GM12878 (cell line): ENCODE measurements at regions not wholly inside any gene's neighbourhood (a gene's known extent, or its start where the extent isn't known, plus 50 kb on each side); places are given as distances from the start of the nearest gene placed in this dataset.

Experiments used
- CTCF ChIP-seq, 3 experiments: IDR thresholded peaks in 2 of 3; conservative IDR thresholded peaks in 1 of 3; 2 replicates each; pipeline ENCODE4 v1.5.1; 2011; ENCODE audit warnings: low read depth in 3 of 3, low read length in 3 of 3, mild to moderate bottlenecking in 3 of 3, control low read depth in 2 of 3, moderate library complexity in 2 of 3, inconsistent platforms in 1 of 3, mixed read lengths in 1 of 3; ENCODE audit not compliant: control insufficient read depth in 2 of 3, insufficient read depth in 1 of 3; ENCODE audit errors: extremely low read depth in 1 of 3
- IKZF2 ChIP-seq, 2 experiments: fragments of 450-650 bp; IDR thresholded peaks; 2 replicates each; pipeline ENCODE4 v1.6.1; 2017; ENCODE audit warnings: mild to moderate bottlenecking in 2 of 2, moderate library complexity in 2 of 2
- KLF5 ChIP-seq: fragments of 450-650 bp; IDR thresholded peaks from 2 replicates; pipeline ENCODE4 v1.6.1; 2014; ENCODE audit warnings: mild to moderate bottlenecking; ENCODE audit not compliant: partially characterized antibody
- MYC ChIP-seq: IDR thresholded peaks from 2 replicates; pipeline ENCODE4 v1.6.1; 2011; ENCODE audit warnings: mild to moderate bottlenecking, low read length, moderate library complexity, inconsistent platforms; ENCODE audit not compliant: insufficient read depth, insufficient replicate concordance, insufficient read length, severe bottlenecking
- NBN ChIP-seq: fragments of 450-650 bp; IDR thresholded peaks from 2 replicates; pipeline ENCODE4 v1.6.1; 2016
- POLR2A ChIP-seq: IDR thresholded peaks from 2 replicates; pipeline ENCODE4 v1.6.1; 2011; ENCODE audit warnings: low read depth, mild to moderate bottlenecking, low read length
- RFX5 ChIP-seq: IDR thresholded peaks from 2 replicates; pipeline ENCODE4 v1.6.1; 2011; ENCODE audit warnings: low read depth, low read length, improper control_type of control experiment
- ZNF384 ChIP-seq: IDR thresholded peaks from 2 replicates; pipeline ENCODE4 v1.6.1; 2012; ENCODE audit warnings: low read depth, mild to moderate bottlenecking, low read length, improper control_type of control experiment, borderline replicate concordance

DNA sequence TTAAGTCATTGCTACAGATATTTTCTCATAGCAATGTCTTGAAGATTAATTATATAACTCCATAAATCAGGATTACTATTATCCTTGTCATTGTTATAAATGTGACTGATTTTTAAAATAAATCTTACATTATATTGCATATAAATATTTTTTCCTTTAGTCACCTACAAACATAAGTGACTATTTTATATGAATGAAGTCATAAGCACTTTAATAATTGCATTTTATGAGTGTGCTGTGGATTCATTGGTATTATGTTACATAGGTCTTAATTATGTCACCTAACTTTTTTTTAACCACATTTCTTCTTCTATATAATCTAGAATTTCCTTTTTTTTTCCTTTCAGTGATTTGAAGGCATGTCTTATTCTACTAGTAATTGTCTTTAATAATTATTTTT is 1191.2 kb downstream of the NSUN3 start:
- TF ChIP-seq IKZF2 (IDR thresholded peaks at IDR 0.05): no peak
- TF ChIP-seq KLF5: no peak
- no peak for TF ChIP-seq NBN
- TF ChIP-seq POLR2A: no peak
- TF ChIP-seq ZNF384: no peak
- no peak for TF ChIP-seq CTCF (IDR thresholded peaks at IDR 0.05 in 2 of 3, conservative IDR thresholded peaks at IDR 0.05 in 1 of 3; ENCODE audit: control insufficient read depth in 2 of 3, extremely low read depth in 1 of 3, insufficient read depth in 1 of 3, low read depth in 3 of 3, low read length in 3 of 3)
- TF ChIP-seq RFX5: no peak
- no peak for TF ChIP-seq MYC
